ENCODE measurements at regions not wholly inside any gene's neighbourhood (a gene's known extent, or its start where the extent isn't known, plus 50 kb on each side); places are given as distances from the start of the nearest gene placed in this dataset.

GRCh38 chr5:124648902-124649467 lies 97.5 kb downstream of the ZNF608 start:
- ChIA-PET CTCF (no interaction called here), POLR2A (interaction anchor here (0.6 kb wide), 1 partner anchor 8 kb away, joined by 3 read pairs; no protein-coding TSS in a partner anchor)

DNA sequence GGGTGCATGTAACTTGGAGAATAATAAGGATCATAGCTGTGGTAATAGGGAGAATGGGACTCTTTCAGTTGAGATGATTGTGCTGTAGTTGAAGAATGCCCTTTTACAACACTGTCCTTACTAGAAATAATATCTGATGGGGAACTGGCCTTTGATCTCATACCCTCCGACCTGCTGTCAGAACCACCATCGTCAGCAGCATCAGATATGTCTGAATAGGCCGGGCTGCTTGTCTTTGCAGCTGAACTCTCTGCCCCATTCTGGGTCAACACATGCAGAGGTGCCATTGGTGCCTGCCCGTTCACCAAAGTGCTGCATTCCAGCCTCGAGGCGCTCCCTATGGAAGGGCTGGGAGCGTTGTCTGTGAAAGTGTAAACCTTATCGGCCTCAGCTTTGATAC lies 99.1 kb downstream of the ZNF608 start:
- POLR2A ChIA-PET, result no interaction called here

GRCh38 chr5:124645396-124645795 lies 101.0 kb downstream of the ZNF608 start:
- POLR2A ChIA-PET, result no interaction called here

More for the DNA sequence above, 99.1 kb downstream of the ZNF608 start:
- CTCF ChIA-PET, result no interaction called here

DNA sequence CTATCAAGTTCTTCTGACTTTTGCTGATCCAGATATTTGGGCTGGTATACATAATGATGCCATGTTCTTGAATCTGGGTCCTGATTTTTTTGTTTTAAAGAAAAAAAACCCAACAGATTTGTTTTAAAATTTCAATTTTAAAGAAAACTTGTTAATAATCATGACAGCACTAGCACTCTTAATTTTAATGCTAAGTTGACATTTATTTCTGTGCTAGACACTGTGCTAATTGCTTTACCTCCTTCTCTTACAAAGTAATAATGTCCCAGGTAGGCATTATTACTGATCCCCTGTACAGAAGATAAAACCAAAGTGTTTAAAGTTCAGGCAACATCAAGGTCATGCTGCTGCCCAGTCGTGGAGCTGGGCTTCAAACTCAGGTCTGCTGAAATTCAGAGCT lies 101.9 kb downstream of the ZNF608 start:
- CTCF ChIA-PET, result no interaction called here
- POLR2A ChIA-PET, result no interaction called here

More at GRCh38 chr5:124645396-124645795, 101.0 kb downstream of the ZNF608 start:
- CTCF ChIA-PET, result no interaction called here

GRCh38 chr5:124644138-124644537 lies 102.3 kb downstream of the ZNF608 start:
- POLR2A ChIA-PET, result no interaction called here
- CTCF ChIA-PET, result no interaction called here

- CTCF ChIA-PET, result no interaction called here
- POLR2A ChIA-PET, result no interaction called here
Measured at GRCh38 chr5:124643336-124643735, 103.1 kb downstream of the ZNF608 start.

- ChIA-PET CTCF (no interaction called here), POLR2A (no interaction called here)
Measured at GRCh38 chr5:124642151-124642550, 104.3 kb downstream of the ZNF608 start.

- POLR2A ChIA-PET, result no interaction called here
- CTCF ChIA-PET, result no interaction called here
Measured at GRCh38 chr5:124641154-124641792, 105.2 kb downstream of the ZNF608 start.

GRCh38 chr5:124639095-124639665 lies 107.3 kb downstream of the ZNF608 start:
- POLR2A ChIA-PET, result no interaction called here
- CTCF ChIA-PET, result no interaction called here

- ChIA-PET CTCF (no interaction called here), POLR2A (no interaction called here)
Measured at GRCh38 chr5:124637011-124637410, 109.4 kb downstream of the ZNF608 start.

DNA sequence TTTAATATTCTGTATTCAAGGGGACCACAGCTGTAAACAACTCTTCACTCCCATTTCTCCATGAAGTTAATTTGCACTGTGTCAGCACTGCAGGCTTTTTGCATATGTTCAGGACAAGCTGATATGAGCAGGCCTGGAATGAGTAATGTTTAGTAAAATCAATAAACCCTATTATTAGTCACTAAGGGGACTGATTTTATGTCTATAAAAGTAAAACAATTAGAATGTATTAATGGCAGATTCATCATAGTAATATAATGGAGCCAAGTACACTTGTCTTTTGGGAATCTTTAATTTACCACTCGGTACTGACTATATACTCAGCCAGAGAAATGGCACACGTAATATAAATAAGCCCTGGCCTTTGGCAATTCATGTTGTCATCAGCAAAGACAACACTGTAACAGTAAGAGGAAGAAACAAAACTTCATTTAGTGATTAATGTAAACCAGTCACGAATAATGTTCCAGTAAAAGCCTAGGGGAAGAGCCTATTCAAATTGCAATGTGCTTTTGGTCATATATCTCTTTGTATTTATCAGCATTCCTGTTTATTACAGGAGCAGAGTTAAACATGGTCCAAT lies 111.6 kb downstream of the ZNF608 start:
- ChIA-PET CTCF (no interaction called here), POLR2A (no interaction called here)

DNA sequence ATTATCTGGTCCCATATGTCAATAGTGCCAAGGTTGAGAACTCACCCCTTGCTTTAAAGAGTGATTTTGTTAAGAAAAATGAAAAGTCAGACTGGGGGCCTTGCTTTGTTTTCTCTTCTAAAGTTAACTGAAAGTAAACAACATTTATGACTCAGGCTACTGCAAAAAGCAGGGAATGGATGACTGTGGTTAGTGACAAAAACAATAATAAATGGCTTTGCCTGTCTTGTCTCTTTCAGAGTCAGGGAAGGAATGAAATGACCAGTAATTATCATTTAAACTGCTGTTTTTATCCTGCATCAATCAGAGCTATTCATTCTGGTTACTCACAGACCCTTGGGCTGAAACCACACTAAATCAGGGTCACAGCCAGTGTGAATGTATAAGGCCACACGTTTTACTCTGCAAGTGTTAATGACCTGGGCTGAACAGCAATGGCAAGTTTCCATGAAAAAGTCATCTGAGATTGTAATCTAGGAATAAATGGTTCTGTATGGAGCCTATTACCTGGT lies 112.2 kb downstream of the ZNF608 start:
- POLR2A ChIA-PET, result no interaction called here
- CTCF ChIA-PET, result no interaction called here

DNA sequence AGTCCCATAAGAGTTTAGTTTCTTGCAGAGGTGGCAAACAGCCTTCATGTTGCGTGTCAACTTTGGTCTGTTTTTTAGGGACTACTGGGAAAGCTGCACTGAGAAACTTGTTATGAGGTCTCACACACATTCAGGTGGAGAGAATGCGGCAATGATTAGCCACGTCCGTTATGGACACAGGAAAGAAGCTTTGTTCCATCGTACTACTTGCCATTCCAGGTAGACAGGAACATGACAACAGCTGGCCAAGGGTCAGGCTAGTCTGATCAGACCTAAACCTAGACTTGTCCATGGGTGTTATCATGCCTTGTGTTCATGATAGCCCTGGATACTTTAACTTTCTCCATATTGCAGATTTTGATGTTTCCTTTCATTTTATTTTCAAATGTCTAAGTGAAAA lies 113.2 kb downstream of the ZNF608 start:
- POLR2A ChIA-PET, result no interaction called here
- CTCF ChIA-PET, result no interaction called here

GRCh38 chr5:124631874-124632550 lies 114.4 kb downstream of the ZNF608 start:
- POLR2A ChIA-PET, result no interaction called here

GRCh38 chr5:124630767-124631704 lies 115.4 kb downstream of the ZNF608 start:
- POLR2A ChIA-PET, result no interaction called here
- CTCF ChIA-PET, result no interaction called here

More at GRCh38 chr5:124631874-124632550, 114.4 kb downstream of the ZNF608 start:
- CTCF ChIA-PET, result no interaction called here

DNA sequence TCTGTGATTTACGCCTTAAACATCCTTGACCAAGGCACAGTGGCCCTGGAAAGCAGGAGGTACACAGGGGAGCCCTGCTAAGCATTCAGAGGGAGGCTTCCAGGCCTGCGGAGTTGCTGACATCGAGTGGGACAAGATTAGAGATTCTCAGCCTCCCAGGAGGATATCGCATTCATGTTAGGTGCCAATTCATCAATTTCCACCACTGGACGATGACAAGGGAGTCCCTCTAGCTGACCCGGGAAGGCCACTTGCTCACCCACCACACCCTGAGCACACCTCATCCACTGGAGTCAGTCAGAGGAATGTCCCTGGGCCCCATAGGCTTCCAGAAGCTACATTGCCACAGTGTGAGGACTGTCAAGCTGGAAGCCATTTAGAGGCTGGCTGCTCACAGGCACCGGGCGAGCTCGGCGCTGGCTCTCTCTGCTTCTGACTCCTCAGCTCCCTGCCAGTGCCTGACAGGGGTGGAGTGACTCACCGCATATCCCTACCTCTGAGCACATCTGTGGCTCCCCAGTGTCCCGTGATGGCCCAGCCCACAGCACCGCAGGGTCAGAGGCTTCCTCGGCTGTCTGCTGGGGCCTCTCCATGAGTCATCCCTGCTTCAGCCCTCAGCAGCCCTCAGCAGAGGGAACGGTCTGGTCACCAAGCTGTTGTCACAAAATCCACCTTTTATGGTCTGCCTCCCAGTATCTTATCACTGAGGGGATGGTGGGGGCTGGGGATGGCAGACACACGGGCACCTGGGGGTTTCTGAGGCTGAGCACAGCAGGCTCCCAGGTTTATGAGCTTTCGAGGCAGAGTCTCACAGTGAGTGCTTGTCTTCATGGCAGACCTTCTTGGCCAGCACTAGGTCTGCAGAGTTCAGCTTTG lies 117.5 kb downstream of the ZNF608 start:
- POLR2A ChIA-PET, result no interaction called here

GRCh38 chr5:124627815-124628595 lies 118.4 kb downstream of the ZNF608 start:
- CTCF ChIA-PET, result no interaction called here
- POLR2A ChIA-PET, result no interaction called here

More for the DNA sequence above, 117.5 kb downstream of the ZNF608 start:
- CTCF ChIA-PET, result no interaction called here

DNA sequence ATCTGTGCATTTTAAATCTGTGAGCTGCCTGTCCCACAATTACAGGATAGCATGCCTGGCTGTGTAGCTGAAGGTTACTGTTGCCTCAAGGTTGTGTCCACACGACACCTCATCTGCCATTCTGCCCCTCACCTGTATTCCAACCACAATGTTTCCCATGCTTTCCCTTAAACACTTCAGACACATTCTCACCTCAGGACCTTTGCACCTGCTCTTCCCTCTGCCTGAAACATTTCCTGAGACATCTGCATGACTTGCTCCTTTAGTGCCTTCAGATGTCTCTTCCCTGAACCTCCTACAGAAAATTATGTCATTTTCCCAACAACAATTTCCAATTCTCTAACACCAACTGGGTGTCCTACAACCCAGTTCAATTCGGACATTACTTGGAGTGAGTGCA lies 120.4 kb downstream of the ZNF608 start:
- CTCF ChIA-PET, result no interaction called here
- POLR2A ChIA-PET, result no interaction called here
